Stimulated activated naive CD8-positive, alpha-beta T cell treated with anti-CD3 and anti-CD28 coated beads, Interleukin-15, amount 100 ng/mL, for 72 hours (primary cell): ENCODE measurements at regions not wholly inside any gene's neighbourhood (a gene's known extent, or its start where the extent isn't known, plus 50 kb on each side); places are given as distances from the start of the nearest gene placed in this dataset.

Source experiments
- ATAC-seq: fragments of 150-1000 bp; cut with Tn5 transposase; 2 replicates; pipeline ENCODE4 v1.10.0; 2021; ENCODE audit warnings: mild to moderate bottlenecking, moderate library complexity
- DNase-seq, 2 donors: peaks; one replicate each; pipeline ENCODE4 v3.0.0; 2021 to 2022
- H3K27ac Mint-ChIP-seq, 2 donors: one replicate each; pipeline ENCODE4 v1.8.0; 2022; ENCODE audit warnings: mild to moderate bottlenecking in 2 of 2, mixed read lengths in 2 of 2, moderate library complexity in 2 of 2
- H3K27me3 Mint-ChIP-seq: one replicate; pipeline ENCODE4 v1.8.0; 2022; ENCODE audit warnings: mixed read lengths
- H3K4me1 Mint-ChIP-seq: one replicate; pipeline ENCODE4 v1.8.0; 2022; ENCODE audit warnings: mild to moderate bottlenecking, mixed read lengths
- H3K4me3 Mint-ChIP-seq, 2 donors: one replicate each; pipeline ENCODE4 v1.8.0; 2022; ENCODE audit warnings: mild to moderate bottlenecking in 2 of 2, mixed read lengths in 2 of 2, moderate library complexity in 1 of 2
- H3K9me3 Mint-ChIP-seq, 2 donors: one replicate each; pipeline ENCODE4 v1.8.0; 2022; ENCODE audit warnings: mixed read lengths in 2 of 2

GRCh38 chr15:70410371-70410985 lies 312.8 kb upstream of the TLE3 start:
- ATAC-seq: no peak
- DNase-seq: no peak
- H3K4me3 Mint-ChIP-seq: no peak overlapping the region
- peaks cover 7% of the 10 kb centered on the region for H3K27me3 Mint-ChIP-seq
- peaks cover 0 to 9% of the 10 kb centered on the region in 2 donors for H3K9me3 Mint-ChIP-seq
- H3K4me1 Mint-ChIP-seq: no peaks in the 10 kb centered on the region
- H3K27ac Mint-ChIP-seq: no peak overlapping the region

- DNase-seq: no peak
- H3K27ac Mint-ChIP-seq: no peak overlapping the region
Measured at GRCh38 chr15:70409388-70409787, 311.7 kb upstream of the TLE3 start.

GRCh38 chr15:70407955-70408354 lies 310.2 kb upstream of the TLE3 start:
- peaks cover 0 to 9% of the 10 kb centered on the region in 2 donors for H3K9me3 Mint-ChIP-seq
- H3K27ac Mint-ChIP-seq: no peak overlapping the region
- DNase-seq: no peak

More at GRCh38 chr15:70409388-70409787, 311.7 kb upstream of the TLE3 start:
- Mint-ChIP-seq H3K4me1 (no peaks in the 10 kb centered on the region), H3K4me3 (no peak overlapping the region), H3K9me3 (peaks cover 0 to 9% of the 10 kb centered on the region in 2 donors), H3K27me3 (peaks cover 7% of the 10 kb centered on the region)
- ATAC-seq: no peak

GRCh38 chr15:70407336-70407670 lies 309.6 kb upstream of the TLE3 start:
- DNase-seq (no peak), ATAC-seq (no peak)
- no peak overlapping the region for H3K27ac Mint-ChIP-seq
- H3K27me3 Mint-ChIP-seq: peaks cover 7% of the 10 kb centered on the region
- peaks cover 0 to 9% of the 10 kb centered on the region in 2 donors for H3K9me3 Mint-ChIP-seq
- H3K4me1 Mint-ChIP-seq: no peaks in the 10 kb centered on the region
- no peak overlapping the region for H3K4me3 Mint-ChIP-seq

More at GRCh38 chr15:70407955-70408354, 310.2 kb upstream of the TLE3 start:
- H3K27me3 Mint-ChIP-seq: peaks cover under 1% of the 10 kb centered on the region
- H3K4me1 Mint-ChIP-seq: no peaks in the 10 kb centered on the region
- no peak overlapping the region for H3K4me3 Mint-ChIP-seq
- ATAC-seq: no peak

GRCh38 chr15:70406617-70407335 lies 309.1 kb upstream of the TLE3 start:
- H3K27me3 Mint-ChIP-seq: peaks cover 12% of the 10 kb centered on the region
- DNase-seq: no peak
- no peak overlapping the region for H3K27ac Mint-ChIP-seq
- H3K9me3 Mint-ChIP-seq: peaks cover 0 to 9% of the 10 kb centered on the region in 2 donors
- no peak for ATAC-seq
- H3K4me1 Mint-ChIP-seq: no peaks in the 10 kb centered on the region
- H3K4me3 Mint-ChIP-seq: no peak overlapping the region

GRCh38 chr15:70401709-70402108 lies 304.0 kb upstream of the TLE3 start:
- H3K27ac Mint-ChIP-seq: no peak overlapping the region
- no peaks in the 10 kb centered on the region for H3K4me1 Mint-ChIP-seq
- no peak overlapping the region for H3K4me3 Mint-ChIP-seq
- ATAC-seq (no peak), DNase-seq (no peak)
- H3K27me3 Mint-ChIP-seq: peaks cover 23% of the 10 kb centered on the region
- H3K9me3 Mint-ChIP-seq: no peaks in the 10 kb centered on the region

GRCh38 chr15:70400766-70401541 lies 303.2 kb upstream of the TLE3 start:
- DNase-seq (no peak), ATAC-seq (no peak)
- no peak overlapping the region for H3K27ac Mint-ChIP-seq
- peaks cover 29% of the 10 kb centered on the region for H3K27me3 Mint-ChIP-seq
- no peaks in the 10 kb centered on the region for H3K4me1 Mint-ChIP-seq
- H3K9me3 Mint-ChIP-seq: no peaks in the 10 kb centered on the region
- no peak overlapping the region for H3K4me3 Mint-ChIP-seq

- no peaks in the 10 kb centered on the region for H3K4me1 Mint-ChIP-seq
- DNase-seq (no peak), ATAC-seq (no peak)
- no peak overlapping the region for H3K27ac Mint-ChIP-seq
- no peak overlapping the region for H3K4me3 Mint-ChIP-seq
- no peaks in the 10 kb centered on the region for H3K9me3 Mint-ChIP-seq
- peaks cover 45% of the 10 kb centered on the region for H3K27me3 Mint-ChIP-seq
Measured at GRCh38 chr15:70399204-70399603, 301.5 kb upstream of the TLE3 start.

- Mint-ChIP-seq H3K9me3 (no peaks in the 10 kb centered on the region), H3K27me3 (peaks cover 45% of the 10 kb centered on the region), H3K4me1 (no peaks in the 10 kb centered on the region), H3K27ac (peak overlapping the region in 1 of 2 donors; percentile 15), H3K4me3 (no peak overlapping the region)
- ATAC-seq (no peak), DNase-seq (no peak)
Measured at GRCh38 chr15:70398694-70399093, 301.0 kb upstream of the TLE3 start.

- Mint-ChIP-seq H3K4me3 (no peak overlapping the region), H3K27me3 (peaks cover 33% of the 10 kb centered on the region), H3K27ac (no peak overlapping the region), H3K9me3 (no peaks in the 10 kb centered on the region), H3K4me1 (no peaks in the 10 kb centered on the region)
- ATAC-seq: no peak
- DNase-seq: no peak
Measured at GRCh38 chr15:70396807-70397206, 299.1 kb upstream of the TLE3 start.

GRCh38 chr15:70395164-70395563 lies 297.4 kb upstream of the TLE3 start:
- no peaks in the 10 kb centered on the region for H3K9me3 Mint-ChIP-seq
- DNase-seq (no peak), ATAC-seq (no peak)
- no peaks in the 10 kb centered on the region for H3K4me1 Mint-ChIP-seq
- no peak overlapping the region for H3K27ac Mint-ChIP-seq
- peaks cover 22% of the 10 kb centered on the region for H3K27me3 Mint-ChIP-seq
- H3K4me3 Mint-ChIP-seq: no peak overlapping the region

- no peak for ATAC-seq
- no peak for DNase-seq
- H3K27ac Mint-ChIP-seq: no peak overlapping the region
- no peak overlapping the region for H3K4me3 Mint-ChIP-seq
- no peaks in the 10 kb centered on the region for H3K4me1 Mint-ChIP-seq
- H3K9me3 Mint-ChIP-seq: no peaks in the 10 kb centered on the region
- H3K27me3 Mint-ChIP-seq: peaks cover 14% of the 10 kb centered on the region
Measured at GRCh38 chr15:70390723-70391122, 293.0 kb upstream of the TLE3 start.

- H3K9me3 Mint-ChIP-seq: no peaks in the 10 kb centered on the region
- H3K4me3 Mint-ChIP-seq: no peak overlapping the region
- no peak overlapping the region for H3K27ac Mint-ChIP-seq
- no peak for DNase-seq
- no peaks in the 10 kb centered on the region for H3K4me1 Mint-ChIP-seq
- no peak for ATAC-seq
- H3K27me3 Mint-ChIP-seq: no peaks in the 10 kb centered on the region
Measured at GRCh38 chr15:70387993-70388392, 290.3 kb upstream of the TLE3 start.

- Mint-ChIP-seq H3K27me3 (no peaks in the 10 kb centered on the region), H3K27ac (no peak overlapping the region), H3K4me1 (no peaks in the 10 kb centered on the region), H3K9me3 (peaks cover 0 to 2% of the 10 kb centered on the region in 2 donors), H3K4me3 (no peak overlapping the region)
- DNase-seq (no peak), ATAC-seq (no peak)
Measured at GRCh38 chr15:70387081-70387480, 289.4 kb upstream of the TLE3 start.

GRCh38 chr15:70385711-70386110 lies 288.0 kb upstream of the TLE3 start:
- Mint-ChIP-seq H3K27me3 (no peaks in the 10 kb centered on the region), H3K4me3 (no peak overlapping the region), H3K27ac (no peak overlapping the region), H3K4me1 (no peaks in the 10 kb centered on the region), H3K9me3 (peaks cover 0 to 8% of the 10 kb centered on the region in 2 donors)
- DNase-seq (no peak), ATAC-seq (no peak)

- Mint-ChIP-seq H3K27ac (no peak overlapping the region), H3K27me3 (no peaks in the 10 kb centered on the region), H3K4me1 (no peaks in the 10 kb centered on the region), H3K4me3 (no peak overlapping the region), H3K9me3 (peaks cover 0 to 8% of the 10 kb centered on the region in 2 donors)
- ATAC-seq (no peak), DNase-seq (no peak)
Measured at GRCh38 chr15:70385052-70385451, 287.3 kb upstream of the TLE3 start.
